ENCODE measurements at regions not wholly inside any gene's neighbourhood (a gene's known extent, or its start where the extent isn't known, plus 50 kb on each side); places are given as distances from the start of the nearest gene placed in this dataset.

DNA sequence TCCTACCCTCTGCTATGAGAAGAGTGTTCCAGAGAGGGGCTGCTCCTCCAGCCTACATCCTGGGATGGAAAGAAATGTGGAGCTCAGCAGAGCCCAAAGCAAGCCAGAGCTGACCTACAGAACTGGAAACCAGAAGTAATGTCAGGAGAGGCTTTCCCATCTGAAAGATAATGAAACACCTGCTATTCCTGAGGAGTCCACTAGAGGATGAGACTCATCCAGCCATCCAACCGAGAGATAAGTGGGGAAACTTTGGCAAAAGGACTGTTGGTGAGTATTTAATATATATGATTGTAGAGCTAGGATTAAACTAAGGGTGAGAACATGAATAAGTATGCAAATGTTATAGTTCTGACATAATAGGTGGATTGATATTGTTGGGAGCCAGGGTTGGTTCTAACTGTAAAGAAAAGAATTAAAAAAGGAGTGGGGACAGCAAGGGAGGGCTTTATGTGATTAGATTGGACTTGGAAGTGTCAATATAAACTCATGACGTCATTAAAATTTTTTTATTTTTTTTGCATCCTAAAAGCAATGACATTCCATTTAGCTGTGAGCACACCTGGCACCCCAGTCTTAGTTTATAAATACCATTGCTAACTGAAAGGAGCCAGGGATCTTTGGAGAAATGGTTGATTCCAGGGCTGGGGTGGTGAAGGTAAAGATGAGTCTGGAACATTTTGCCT, 312.8 kb upstream of the NFE2L3 start:
- peaks cover 0 to 1% (median 0%) of the 10 kb centered on the region in 3 donors for H3K4me1 Mint-ChIP-seq
- H3K9me3 Mint-ChIP-seq = peaks cover 0 to 1% (median 0%) of the 10 kb centered on the region in 3 donors
- H3K27me3 Mint-ChIP-seq = peaks cover 5% of the 10 kb centered on the region
- no peak overlapping the region for H3K4me3 Mint-ChIP-seq
- H3K27ac Mint-ChIP-seq = peak overlapping the region in 1 of 3 donors; percentile 5
- H3K36me3 Mint-ChIP-seq = no peaks in the 10 kb centered on the region

- H3K4me1 Mint-ChIP-seq = peaks cover 0 to 1% (median 0%) of the 10 kb centered on the region in 3 donors
These were observed 311.7 kb upstream of the NFE2L3 start for GRCh38 chr7:25840209-25840792.

GRCh38 chr7:25841575-25841974, 310.4 kb upstream of the NFE2L3 start:
- no peak overlapping the region for H3K4me3 Mint-ChIP-seq
- H3K27ac Mint-ChIP-seq = no peak overlapping the region
- H3K36me3 Mint-ChIP-seq = no peaks in the 10 kb centered on the region
- peaks cover 0 to 1% (median 0%) of the 10 kb centered on the region in 3 donors for H3K9me3 Mint-ChIP-seq
- H3K4me1 Mint-ChIP-seq = peaks cover 0 to 1% (median 0%) of the 10 kb centered on the region in 3 donors
- H3K27me3 Mint-ChIP-seq = peaks cover 9% of the 10 kb centered on the region

More at GRCh38 chr7:25840209-25840792, 311.7 kb upstream of the NFE2L3 start:
- peaks cover 5% of the 10 kb centered on the region for H3K27me3 Mint-ChIP-seq
- peaks cover 0 to 1% (median 0%) of the 10 kb centered on the region in 3 donors for H3K9me3 Mint-ChIP-seq
- no peak overlapping the region for H3K27ac Mint-ChIP-seq
- no peaks in the 10 kb centered on the region for H3K36me3 Mint-ChIP-seq
- H3K4me3 Mint-ChIP-seq = no peak overlapping the region

GRCh38 chr7:25842201-25842733, 309.7 kb upstream of the NFE2L3 start:
- no peaks in the 10 kb centered on the region for H3K36me3 Mint-ChIP-seq
- H3K9me3 Mint-ChIP-seq = peaks cover 0 to 1% (median 0%) of the 10 kb centered on the region in 3 donors
- H3K27me3 Mint-ChIP-seq = peaks cover 9% of the 10 kb centered on the region
- H3K4me3 Mint-ChIP-seq = no peak overlapping the region
- H3K27ac Mint-ChIP-seq = no peak overlapping the region
- peaks cover 0 to 1% (median 0%) of the 10 kb centered on the region in 3 donors for H3K4me1 Mint-ChIP-seq

DNA sequence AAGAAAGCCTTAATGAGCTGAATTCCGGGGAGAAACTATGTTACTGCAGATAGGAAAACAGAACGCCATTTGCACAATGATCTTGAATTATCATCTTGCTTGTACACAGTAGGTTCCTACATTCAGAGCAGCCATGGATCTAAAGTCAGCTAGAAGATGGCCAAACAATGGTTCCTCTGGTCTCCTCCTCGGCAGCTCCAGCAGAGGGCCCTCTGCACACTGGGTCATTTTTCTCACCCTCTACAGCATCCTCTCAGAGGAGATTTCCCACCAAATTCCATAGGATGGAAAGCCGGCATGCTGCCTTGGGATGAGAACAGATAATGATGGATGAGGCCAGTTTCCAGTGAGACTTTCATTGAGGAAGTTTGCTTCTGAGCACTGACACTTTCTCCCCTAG, 308.5 kb upstream of the NFE2L3 start:
- H3K9me3 Mint-ChIP-seq = peaks cover 0 to 3% (median 0%) of the 10 kb centered on the region in 3 donors
- no peak overlapping the region for H3K4me3 Mint-ChIP-seq
- H3K27ac Mint-ChIP-seq = no peak overlapping the region
- no peaks in the 10 kb centered on the region for H3K36me3 Mint-ChIP-seq
- H3K4me1 Mint-ChIP-seq = no peaks in the 10 kb centered on the region
- peaks cover 9% of the 10 kb centered on the region for H3K27me3 Mint-ChIP-seq

DNA sequence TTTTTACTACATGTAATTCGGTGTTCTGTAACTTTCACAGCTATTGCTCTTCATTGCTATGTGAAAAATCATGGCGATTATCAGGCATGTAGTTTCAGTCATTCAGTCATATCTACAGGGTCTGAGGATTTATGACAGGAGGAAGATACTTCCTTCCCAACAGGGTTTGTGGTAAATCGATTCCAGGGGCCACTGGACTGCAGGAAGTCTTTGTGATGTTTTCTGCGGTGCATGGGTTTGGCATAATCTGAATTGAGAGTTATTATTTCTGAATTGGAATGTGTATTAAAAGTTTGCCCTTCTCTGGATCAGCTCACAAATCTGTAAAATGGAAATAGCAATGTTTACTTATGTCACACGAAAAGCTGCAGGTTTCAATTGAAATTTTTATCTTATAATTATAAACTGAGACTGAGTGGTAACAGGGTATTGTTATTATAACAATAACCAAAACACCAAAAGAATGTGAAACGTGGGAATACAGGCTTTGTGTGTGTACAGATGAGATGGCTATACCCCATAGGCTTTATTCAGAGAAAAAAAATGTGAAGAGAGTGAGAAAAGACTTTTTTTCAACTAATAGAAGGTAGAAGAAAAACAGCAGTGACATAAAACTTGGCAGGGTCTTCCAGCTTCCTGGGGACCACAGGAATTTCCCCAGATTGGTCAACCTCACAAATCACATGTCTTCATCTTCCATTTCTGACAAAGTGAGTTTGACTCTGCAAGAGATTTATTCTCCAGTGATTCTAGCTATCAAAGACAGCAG, 307.7 kb upstream of the NFE2L3 start:
- H3K9me3 Mint-ChIP-seq = peaks cover 0 to 3% (median 0%) of the 10 kb centered on the region in 3 donors
- H3K36me3 Mint-ChIP-seq = no peaks in the 10 kb centered on the region
- H3K27me3 Mint-ChIP-seq = peaks cover 6% of the 10 kb centered on the region
- no peaks in the 10 kb centered on the region for H3K4me1 Mint-ChIP-seq
- no peak overlapping the region for H3K4me3 Mint-ChIP-seq
- H3K27ac Mint-ChIP-seq = no peak overlapping the region

- no peaks in the 10 kb centered on the region for H3K4me1 Mint-ChIP-seq
- H3K27ac Mint-ChIP-seq = no peak overlapping the region
- no peak overlapping the region for H3K4me3 Mint-ChIP-seq
- peaks cover 0 to 1% (median 0%) of the 10 kb centered on the region in 3 donors for H3K9me3 Mint-ChIP-seq
- peaks cover 10% of the 10 kb centered on the region for H3K27me3 Mint-ChIP-seq
- no peaks in the 10 kb centered on the region for H3K36me3 Mint-ChIP-seq
These were observed 306.5 kb upstream of the NFE2L3 start for GRCh38 chr7:25845464-25845863.

DNA sequence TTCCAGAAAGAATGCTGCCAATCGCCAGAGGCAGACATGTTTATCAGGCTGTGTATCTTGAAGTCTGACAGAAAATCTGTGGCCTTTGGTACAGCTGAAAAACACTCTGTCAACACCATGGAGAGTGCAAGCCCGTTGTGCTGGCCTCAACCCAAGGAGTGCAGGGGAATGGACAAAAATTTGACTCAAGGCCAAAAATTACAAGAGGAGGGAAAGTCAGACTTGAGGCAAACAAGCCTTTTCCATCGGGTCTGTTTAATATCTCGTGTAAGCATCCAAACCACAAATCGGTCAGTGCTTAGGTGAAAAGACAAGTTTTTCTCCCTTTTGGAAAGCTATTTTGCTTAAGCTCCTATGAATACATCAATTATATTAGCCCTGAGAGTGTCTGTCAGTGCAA, 305.3 kb upstream of the NFE2L3 start:
- H3K9me3 Mint-ChIP-seq = peaks cover 0 to 2% (median 0%) of the 10 kb centered on the region in 3 donors
- H3K36me3 Mint-ChIP-seq = no peaks in the 10 kb centered on the region
- H3K27ac Mint-ChIP-seq = no peak overlapping the region
- peaks cover 20% of the 10 kb centered on the region for H3K27me3 Mint-ChIP-seq
- peaks cover 1 to 6% (median 3%) of the 10 kb centered on the region in 3 donors for H3K4me1 Mint-ChIP-seq
- no peak overlapping the region for H3K4me3 Mint-ChIP-seq

DNA sequence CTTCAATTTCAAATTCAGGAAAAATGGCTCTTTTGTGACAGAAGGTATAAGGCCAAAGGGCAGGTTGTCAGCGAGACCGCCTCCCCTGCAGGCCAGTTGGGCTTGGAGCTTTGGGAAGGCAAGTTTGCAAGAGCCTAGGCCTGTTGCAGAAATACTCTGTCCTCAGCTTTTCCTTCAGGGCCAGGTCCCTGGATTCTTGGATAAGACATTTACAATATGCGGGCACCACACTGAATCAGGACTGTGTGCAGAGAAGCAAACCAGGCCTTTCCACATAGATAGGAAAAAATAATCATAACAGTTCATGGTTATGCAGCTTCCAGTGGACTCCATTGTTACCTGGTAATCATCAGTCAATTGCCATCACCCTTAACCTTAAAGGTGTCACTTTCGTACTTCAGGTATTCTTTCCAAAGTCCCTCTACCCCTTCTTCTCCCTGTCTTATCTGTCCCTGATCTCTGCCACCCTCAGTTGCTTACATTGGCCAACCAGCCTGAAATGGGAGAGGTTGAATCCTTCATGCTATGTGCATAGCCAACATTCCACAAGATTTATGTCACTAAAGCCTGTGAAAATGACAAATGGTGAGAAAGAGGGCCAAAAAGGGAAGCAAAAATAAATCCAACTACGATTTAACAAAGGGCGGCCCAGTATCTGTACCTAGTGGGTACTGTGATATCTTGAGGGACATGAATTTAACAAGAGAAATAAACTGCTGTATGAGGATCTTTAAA, 304.5 kb upstream of the NFE2L3 start:
- H3K27ac Mint-ChIP-seq = no peak overlapping the region
- H3K4me3 Mint-ChIP-seq = no peak overlapping the region
- H3K27me3 Mint-ChIP-seq = peaks cover 25% of the 10 kb centered on the region
- H3K4me1 Mint-ChIP-seq = peaks cover 4 to 9% (median 7%) of the 10 kb centered on the region in 3 donors
- H3K9me3 Mint-ChIP-seq = peaks cover 0 to 4% (median 0%) of the 10 kb centered on the region in 3 donors
- H3K36me3 Mint-ChIP-seq = no peaks in the 10 kb centered on the region

GRCh38 chr7:25849500-25850184, 302.4 kb upstream of the NFE2L3 start:
- Mint-ChIP-seq H3K27me3 (peaks cover 40% of the 10 kb centered on the region), H3K27ac (peak overlapping the region; percentile 67 to 93 (median 83)), H3K4me1 (peaks cover 4 to 14% (median 8%) of the 10 kb centered on the region in 3 donors)

DNA sequence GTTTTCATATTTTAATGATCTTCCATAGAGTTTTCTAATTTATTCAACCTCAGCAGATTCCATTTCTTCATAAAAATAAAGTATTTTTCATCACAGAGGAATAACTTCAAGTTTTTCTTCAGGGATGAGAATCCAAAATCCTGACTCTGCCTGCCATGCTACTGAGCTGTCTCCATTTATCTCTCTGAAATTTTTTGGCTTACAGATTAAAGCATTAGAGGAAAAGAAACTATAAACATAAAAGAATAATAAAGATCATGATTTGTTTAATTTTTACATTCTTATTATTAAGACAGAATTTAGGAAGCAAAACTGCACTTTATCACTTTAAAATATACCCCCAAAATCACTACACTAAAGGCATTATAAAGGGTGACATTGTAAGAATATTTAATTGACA, 301.8 kb upstream of the NFE2L3 start:
- H3K27ac Mint-ChIP-seq = peak overlapping the region in 1 of 3 donors; percentile 93
- peak overlapping the region in 1 of 4 donors; percentile 85 for H3K4me3 Mint-ChIP-seq
- peaks cover 45% of the 10 kb centered on the region for H3K27me3 Mint-ChIP-seq
- peaks cover 7 to 14% (median 8%) of the 10 kb centered on the region in 3 donors for H3K4me1 Mint-ChIP-seq
- H3K9me3 Mint-ChIP-seq = peaks cover 0 to 6% (median 0%) of the 10 kb centered on the region in 3 donors
- no peaks in the 10 kb centered on the region for H3K36me3 Mint-ChIP-seq

More at GRCh38 chr7:25849500-25850184, 302.4 kb upstream of the NFE2L3 start:
- peaks cover 0 to 5% (median 0%) of the 10 kb centered on the region in 3 donors for H3K9me3 Mint-ChIP-seq
- no peaks in the 10 kb centered on the region for H3K36me3 Mint-ChIP-seq
- peak overlapping the region in 1 of 4 donors; percentile 85 for H3K4me3 Mint-ChIP-seq

- Mint-ChIP-seq H3K36me3 (no peaks in the 10 kb centered on the region), H3K4me1 (peaks cover 7 to 14% (median 8%) of the 10 kb centered on the region in 3 donors), H3K27ac (peak overlapping the region in 2 of 3 donors; percentile 93 to 97), H3K9me3 (peaks cover 0 to 6% (median 0%) of the 10 kb centered on the region in 3 donors), H3K4me3 (peak overlapping the region in 1 of 4 donors; percentile 85), H3K27me3 (peaks cover 46% of the 10 kb centered on the region)
These were observed 301.3 kb upstream of the NFE2L3 start for GRCh38 chr7:25850735-25851134.

DNA sequence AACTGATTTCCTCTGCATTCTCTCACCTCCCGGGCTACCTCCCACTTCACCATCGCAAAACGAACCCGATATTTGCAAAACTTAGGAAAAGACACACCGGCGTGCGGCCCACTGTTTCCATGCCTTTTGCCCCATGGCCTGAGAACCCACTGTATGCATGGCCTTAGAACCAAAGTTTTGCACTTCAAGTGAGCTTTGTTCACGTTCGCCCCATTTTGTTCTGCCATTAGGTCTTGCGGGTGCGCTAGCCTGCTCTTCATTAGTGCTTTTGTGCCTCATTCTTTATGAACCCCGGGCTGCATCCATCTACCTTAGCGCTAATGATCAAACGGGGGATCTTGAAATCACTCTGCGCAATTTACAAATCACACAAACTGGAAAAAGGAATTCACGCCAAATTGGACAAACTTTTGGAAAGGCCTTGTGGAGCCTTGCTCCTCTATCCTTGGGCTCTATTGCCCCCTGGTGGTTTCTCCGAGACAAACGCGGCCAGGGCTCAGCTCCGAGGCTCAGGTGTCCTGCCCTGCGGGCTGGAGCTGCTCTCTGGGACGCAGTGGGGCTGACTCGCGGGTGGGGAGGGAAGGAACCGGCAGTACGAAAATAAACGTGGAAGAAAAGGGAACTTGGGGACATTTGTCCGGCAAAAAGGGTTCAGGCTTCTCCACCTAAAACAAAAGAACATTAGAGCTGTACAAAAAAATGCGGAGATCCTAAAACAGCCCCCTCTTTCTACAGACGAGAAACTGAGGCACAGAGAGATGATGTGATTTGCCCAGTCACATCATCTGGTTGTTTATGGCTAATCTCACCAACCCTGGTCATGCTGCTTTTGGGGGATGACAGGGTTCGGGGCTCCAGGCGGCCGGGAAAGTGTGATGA, 300.4 kb upstream of the NFE2L3 start:
- Mint-ChIP-seq H3K4me3 (peak overlapping the region; percentile 77 to 89 (median 82)), H3K36me3 (no peaks in the 10 kb centered on the region), H3K4me1 (peaks cover 7 to 14% (median 8%) of the 10 kb centered on the region in 3 donors), H3K9me3 (peaks cover 0 to 6% (median 0%) of the 10 kb centered on the region in 3 donors), H3K27me3 (peaks cover 45% of the 10 kb centered on the region), H3K27ac (peak overlapping the region; percentile 93 to 97 (median 96))
